HG03159 (cell line): ENCODE measurements at regions not wholly inside any gene's neighbourhood (a gene's known extent, or its start where the extent isn't known, plus 50 kb on each side); places are given as distances from the start of the nearest gene placed in this dataset.
"Not testable (repeated sequence)": the region's sequence is repeated elsewhere in the genome, so short reads cannot be mapped to it uniquely, and the experiment has no call there.

Experiments
- ATAC-seq: cut with Tn5 transposase; IDR thresholded peaks from one replicate; pipeline ENCODE4 v1.9.1; 2021; ENCODE audit warnings: mild to moderate bottlenecking, moderate library complexity; ENCODE audit not compliant: unreplicated experiment

DNA sequence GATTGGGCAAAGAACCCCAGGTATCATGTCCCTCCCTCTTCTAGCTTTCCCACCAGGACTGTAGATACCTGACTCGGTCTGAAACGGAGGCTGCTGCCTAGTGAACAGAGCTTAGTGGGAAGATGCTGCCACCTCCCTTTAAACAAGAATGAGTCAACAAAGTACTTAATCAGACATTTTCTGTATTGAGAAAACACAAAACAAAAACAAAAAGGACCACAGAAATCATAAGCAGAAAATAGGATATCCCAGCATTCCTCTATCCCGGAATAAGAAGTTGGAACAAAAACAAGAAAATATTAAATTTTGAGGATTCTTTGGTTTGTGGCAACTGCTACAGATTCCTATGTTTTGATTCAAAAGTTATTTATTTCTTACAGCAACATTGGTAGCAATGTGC lies 51.7 kb upstream of the COL8A1 start:
- ATAC-seq: no peak

GRCh38 chr3:99579965-99580364 lies 58.4 kb upstream of the COL8A1 start:
- no peak for ATAC-seq

GRCh38 chr3:99579246-99579645 lies 59.1 kb upstream of the COL8A1 start:
- no peak for ATAC-seq

DNA sequence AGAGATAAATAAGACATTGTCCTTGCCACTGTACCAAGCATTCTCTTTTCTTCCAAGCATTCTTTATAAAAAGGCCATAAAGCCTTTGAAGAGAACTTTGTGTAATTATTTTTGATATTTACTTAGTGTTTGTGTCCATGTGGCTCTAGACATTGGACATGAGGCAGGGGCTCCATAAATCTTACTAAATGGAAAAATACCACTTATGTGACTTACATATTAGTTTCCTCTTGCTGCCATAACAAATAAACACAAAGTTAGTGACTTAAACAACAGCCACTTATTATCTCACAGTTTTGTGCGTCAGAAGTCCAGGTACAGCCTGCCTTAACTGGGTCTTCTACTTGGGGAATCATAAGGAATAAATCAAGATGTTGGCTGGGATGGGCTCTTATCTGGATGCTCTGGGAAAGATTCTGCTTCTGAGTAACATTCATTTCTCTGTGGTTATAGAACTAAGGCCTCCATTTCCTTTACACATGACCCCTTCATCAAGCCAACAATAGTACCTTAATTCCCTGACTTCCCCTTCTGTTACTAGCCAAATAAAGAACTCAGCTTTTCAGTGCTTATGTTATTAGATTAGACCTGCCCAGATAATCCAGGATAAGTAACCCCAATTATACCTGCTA lies 59.9 kb upstream of the COL8A1 start:
- no peak for ATAC-seq

GRCh38 chr3:99576904-99577559 lies 61.4 kb upstream of the COL8A1 start:
- no peak for ATAC-seq

GRCh38 chr3:99575683-99576082 lies 62.7 kb upstream of the COL8A1 start:
- no peak for ATAC-seq

GRCh38 chr3:99570061-99570460 lies 68.3 kb upstream of the COL8A1 start:
- ATAC-seq: no peak

GRCh38 chr3:99568663-99569335 lies 69.6 kb upstream of the COL8A1 start:
- ATAC-seq: no peak

DNA sequence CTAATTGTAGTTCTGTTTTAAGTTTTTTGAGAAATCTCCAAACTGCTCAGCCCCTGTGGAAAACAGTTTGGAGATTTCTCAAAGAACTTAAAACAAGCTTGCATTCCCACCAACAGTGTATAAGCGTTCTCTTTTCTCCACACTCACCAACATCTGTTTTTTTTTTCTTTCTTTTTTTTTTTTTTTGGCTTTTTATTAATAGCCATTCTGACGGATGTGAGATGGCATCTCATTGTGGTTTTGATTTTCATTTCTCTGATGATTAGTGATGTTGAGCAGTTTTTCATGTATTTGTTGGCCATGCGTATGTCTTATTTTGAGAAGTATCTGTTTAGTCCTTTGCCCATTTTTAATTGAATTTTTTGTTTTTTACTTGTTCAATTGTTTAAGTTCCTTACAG lies 73.1 kb upstream of the COL8A1 start:
- no peak for ATAC-seq

DNA sequence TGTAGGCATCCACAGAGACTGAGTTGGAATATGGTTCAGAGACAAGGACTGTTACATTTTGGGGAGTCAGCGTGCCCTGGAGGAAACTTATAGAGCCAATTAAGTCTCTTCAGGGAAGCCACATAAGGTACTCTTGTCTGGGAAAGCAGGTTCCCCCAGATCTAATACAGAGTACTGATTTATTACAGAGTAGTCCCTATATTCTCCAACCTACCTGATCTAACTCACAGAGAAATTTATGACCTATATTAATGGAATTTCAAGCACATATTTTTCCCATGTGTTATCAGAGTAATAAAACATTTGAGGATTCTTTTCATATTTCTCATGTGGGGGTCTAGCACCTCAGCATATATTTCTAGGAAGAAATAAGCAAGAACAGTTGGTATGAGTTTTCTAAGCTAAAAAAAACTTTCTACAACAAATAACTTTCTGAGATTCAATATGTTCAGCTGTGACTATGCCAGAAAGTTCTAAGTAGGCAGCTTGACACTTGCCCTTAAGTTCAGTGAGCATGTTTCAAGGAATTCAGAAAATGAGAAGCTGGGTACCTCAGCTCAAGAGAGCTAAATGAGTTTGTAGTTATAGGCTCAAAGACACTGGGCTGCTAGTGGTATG lies 75.3 kb upstream of the COL8A1 start:
- ATAC-seq: no peak

GRCh38 chr3:99562138-99562537 lies 76.3 kb upstream of the COL8A1 start:
- ATAC-seq: no peak

- ATAC-seq: no peak
These were observed 77.3 kb upstream of the COL8A1 start for GRCh38 chr3:99561056-99561455.

DNA sequence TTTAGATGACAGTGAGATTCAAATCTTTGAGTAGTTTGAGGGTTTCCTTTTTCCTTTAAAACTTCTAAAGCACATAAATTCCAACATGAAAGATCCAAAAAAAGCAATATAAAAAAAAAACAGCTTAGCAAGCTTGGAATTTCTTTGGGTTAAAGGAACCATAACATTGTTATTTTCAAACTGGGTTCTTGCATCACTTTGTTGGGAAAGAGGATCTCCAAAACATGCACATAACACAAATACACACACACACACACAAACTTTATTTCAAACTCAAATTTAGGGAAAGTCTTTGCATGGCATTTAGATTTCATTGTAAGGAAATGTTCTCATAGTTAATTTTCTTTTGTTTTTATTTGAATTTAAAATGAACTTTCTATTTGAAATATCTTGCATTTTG lies 79.2 kb upstream of the COL8A1 start:
- ATAC-seq: no peak

DNA sequence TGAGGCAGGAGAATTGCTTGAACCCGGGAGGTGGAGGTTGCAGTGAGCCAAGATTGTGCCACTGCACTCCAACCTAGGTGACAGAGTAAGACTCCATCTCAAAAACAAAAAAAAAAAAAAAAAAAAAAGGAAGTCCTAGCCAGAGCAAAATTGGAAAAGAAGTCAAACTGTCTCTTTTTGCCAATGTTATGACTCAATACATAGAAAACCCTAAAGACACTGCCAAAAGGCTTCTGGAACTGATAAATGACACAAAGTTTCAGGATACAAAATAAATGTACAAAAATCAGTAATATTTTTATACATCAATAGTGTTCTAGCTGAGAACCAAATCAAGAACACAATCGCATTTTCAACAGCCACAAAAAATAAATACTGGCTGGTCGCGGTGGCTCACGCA lies 82.5 kb upstream of the COL8A1 start:
- not testable (repeated sequence) for ATAC-seq

DNA sequence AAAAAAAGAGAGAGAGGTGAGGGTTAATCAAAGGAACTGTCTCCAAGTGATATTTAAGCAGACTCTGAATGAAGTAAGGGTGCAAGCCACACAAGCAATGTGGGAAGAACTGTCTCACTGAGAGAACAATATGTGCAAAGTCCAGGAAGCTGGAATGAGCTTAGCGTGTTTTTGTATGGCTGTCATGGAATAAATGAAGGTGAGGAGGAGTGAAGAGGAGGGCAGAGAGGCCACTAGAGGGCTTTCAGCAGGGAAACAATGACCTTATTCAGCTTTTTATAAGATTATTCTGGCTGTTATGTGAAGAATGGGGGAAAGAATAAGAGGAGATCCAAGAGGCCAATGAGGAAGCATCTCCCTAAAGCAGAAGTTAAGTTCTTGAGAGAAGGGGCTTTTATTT lies 86.9 kb upstream of the COL8A1 start:
- no peak for ATAC-seq

GRCh38 chr3:99549957-99550603 lies 88.3 kb upstream of the COL8A1 start:
- ATAC-seq: no peak

- no peak for ATAC-seq
These were observed 89.2 kb upstream of the COL8A1 start for GRCh38 chr3:99549220-99549619.

DNA sequence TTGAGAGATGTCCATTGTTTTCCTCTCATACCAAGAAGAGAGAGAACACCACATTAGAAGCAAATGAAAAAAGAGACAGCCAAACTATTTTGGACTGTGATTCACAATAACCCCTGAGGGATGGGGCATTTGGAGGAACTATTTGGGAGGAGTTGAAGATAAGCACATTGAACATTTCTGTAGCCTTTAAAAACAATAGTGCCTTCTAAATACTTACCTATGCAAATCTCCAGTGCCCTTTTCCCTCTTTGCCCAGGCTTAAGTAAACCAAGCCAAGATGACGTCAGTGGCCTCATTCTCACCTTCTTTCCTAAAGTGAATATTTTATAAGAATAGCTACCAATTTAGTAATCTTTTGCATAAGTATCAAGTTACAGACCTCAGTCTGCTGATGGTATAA lies 89.7 kb upstream of the COL8A1 start:
- no peak for ATAC-seq

DNA sequence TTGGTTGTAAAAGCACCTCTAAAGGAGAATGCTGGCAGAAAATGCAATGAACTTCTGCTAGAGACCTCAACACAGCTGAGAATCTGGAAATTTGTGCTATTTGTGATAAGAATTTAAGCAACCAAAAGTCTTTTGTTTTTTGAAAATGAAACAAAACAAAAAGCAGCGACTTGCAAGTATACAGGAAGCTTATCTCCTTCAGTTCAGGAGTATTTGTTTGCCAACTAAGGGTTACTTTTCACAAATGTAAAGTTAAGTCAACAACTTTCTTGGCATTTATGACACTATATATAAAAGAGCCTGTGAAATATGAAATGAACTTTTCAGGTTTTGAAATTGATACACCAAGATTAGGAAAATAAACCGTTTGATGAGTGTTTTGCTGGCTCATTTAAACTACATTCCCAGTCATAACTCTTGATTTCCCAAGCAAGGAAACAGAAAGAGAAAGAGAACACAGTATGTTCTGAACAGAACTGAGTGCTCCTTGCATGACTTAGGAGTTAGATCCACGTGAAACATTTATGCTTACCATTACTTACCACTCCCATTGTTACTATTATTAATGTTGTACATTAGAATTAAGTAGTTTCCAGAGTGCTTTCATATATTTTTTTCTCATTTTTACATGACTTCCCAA lies 92.3 kb upstream of the COL8A1 start:
- ATAC-seq: no peak

DNA sequence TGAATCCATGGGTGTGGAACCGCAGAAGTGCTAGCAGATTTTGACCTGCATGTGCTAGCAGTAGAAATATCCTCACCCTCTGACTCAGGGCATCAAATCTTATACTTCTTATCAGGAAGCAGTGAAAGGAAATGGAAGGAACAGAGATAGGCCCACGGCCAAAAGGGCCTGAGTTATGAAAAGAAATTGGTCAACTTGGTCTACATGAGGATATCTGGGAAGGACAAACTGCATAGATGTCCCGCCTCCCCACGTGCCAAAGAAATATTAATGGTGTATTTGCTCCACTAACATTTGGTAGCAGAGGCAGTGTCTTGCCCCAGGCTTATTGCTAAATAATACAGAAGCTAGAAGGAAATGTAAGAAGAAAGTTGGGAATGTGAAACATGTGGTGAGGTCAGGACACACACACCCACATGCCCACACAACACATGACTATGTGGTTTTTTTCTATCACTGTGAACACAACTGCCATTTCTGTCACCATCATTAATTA lies 93.6 kb upstream of the COL8A1 start:
- no peak for ATAC-seq

DNA sequence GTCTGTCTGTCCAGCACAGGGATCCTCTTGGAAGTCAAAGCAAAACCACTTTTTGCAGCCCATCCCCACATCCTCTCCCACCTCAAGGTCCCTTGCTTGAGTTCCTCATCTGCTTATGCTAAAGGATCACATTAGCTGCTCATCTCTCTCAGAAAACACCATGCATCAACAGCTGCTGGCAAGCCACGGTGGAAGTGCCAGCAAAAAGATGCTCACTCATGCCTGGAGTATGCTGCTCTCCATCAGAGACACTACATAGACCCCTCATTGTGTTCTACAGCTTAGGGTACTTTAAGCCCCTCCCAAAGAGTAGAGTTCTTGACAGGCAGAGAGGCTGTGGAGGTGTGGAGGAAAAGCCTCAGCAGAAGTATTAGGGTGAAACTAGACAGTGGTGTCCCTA lies 94.6 kb upstream of the COL8A1 start:
- ATAC-seq: no peak
